Pancreas (tissue), 10 donors: ENCODE measurements at regions not wholly inside any gene's neighbourhood (a gene's known extent, or its start where the extent isn't known, plus 50 kb on each side); places are given as distances from the start of the nearest gene placed in this dataset.

Experiments
- ATAC-seq, 4 donors: fragments of 200-7000 bp; cut with Tn5 transposase; one replicate each; pipeline versions ENCODE4 v1.8.0 to v1.9.1; 2020; ENCODE audit warnings: mild to moderate bottlenecking in 4 of 4, moderate library complexity in 4 of 4
- DNase-seq, 6 donors: peaks; one replicate each; pipeline ENCODE4 v3.0.0-alpha.2; 2020
- FAIRE-seq: peaks from 2 replicates; lab custom pipeline; 2012; peaks lifted over from hg19 to GRCh38; lab: Jason Lieb, UNC
- H3K27ac ChIP-seq, 4 donors: fragments of 200-600 bp; sonication (generic); 1 replicate in 3 of 4; 2 replicates in 1 of 4; pipeline versions ENCODE4 v1.5.0 to v1.8.0; 2020
- H3K27me3 ChIP-seq, 4 donors: fragments of 200-600 bp; one replicate each; pipeline ENCODE4 v1.8.0; 2021
- H3K36me3 ChIP-seq, 3 donors: fragments of 200-600 bp; sonication (generic) in 1 of 3; one replicate each; pipeline versions ENCODE4 v1.5.0 to v1.8.0; 2020 to 2021
- H3K4me1 ChIP-seq, 3 donors: fragments of 200-600 bp; one replicate each; pipeline ENCODE4 v1.8.0; 2021
- H3K4me3 ChIP-seq, 4 donors: fragments of 200-600 bp; sonication (generic) in 2 of 4; one replicate each; pipeline versions ENCODE4 v1.5.0 to v1.8.0; 2020 to 2021
- H3K9me3 ChIP-seq, 4 donors: fragments of 200-600 bp; one replicate each; pipeline ENCODE4 v1.8.0; 2021
- CTCF ChIP-seq, 4 donors: fragments of 200-600 bp; sonication (generic) in 3 of 4; IDR thresholded peaks; one replicate each; pipeline versions ENCODE4 v1.5.0 to v1.8.0; 2021; ENCODE audit warnings: antibody characterized with exemption in 4 of 4
- WGBS, 2 donors: extraction: QIAGEN DNeasy Blood & Tissue Kit; methylation state at CpG; one replicate each; pipeline ENCODE4 v1.1.7; 2013; 5-methylcytosine and 5-hydroxymethylcytosine counted together
- intact Hi-C, 3 donors: fragments of 100-400 bp; cut with DNase I; formaldehyde crosslinking; loops; one replicate each; pipeline versions ENCODE4 v1.11.1 to v1.14.2; 2022
- donor health status: healthy with polysubstance abuse.
- donor health status: DM: no; HTN: no; CAD: no; lungs with moderate emphysema.
- donor health status: DM: no; HTN: no; CAD: no.
- donor health status: control.
- donor health status: control.
- donor health status: Bipolar disorder and iron deficiency.
- donor health status: DM: yes; HTN: yes; CAD: no.
- donor health status: DM: no; HTN: no; CAD: no.
- donor health status: DM: no; HTN: no; CAD: no.
- donor health status: DM: yes; HTN: yes; CAD: no.

GRCh38 chr18:42228581-42228980, 273.5 kb downstream of the PIK3C3 start:
- no peak overlapping the region for H3K4me3 ChIP-seq
- H3K36me3 ChIP-seq: no peaks in the 10 kb centered on the region
- no peak for TF ChIP-seq CTCF (IDR thresholded peaks at IDR 0.05)
- no peaks in the 10 kb centered on the region for H3K4me1 ChIP-seq
- intact Hi-C loops: no loop called here
- no peaks in the 10 kb centered on the region for H3K27me3 ChIP-seq
- ATAC-seq (no peak), FAIRE-seq (no peak), DNase-seq (no peak)
- no peaks in the 10 kb centered on the region for H3K9me3 ChIP-seq
- H3K27ac ChIP-seq: no peak overlapping the region
- WGBS, 2 donors: 51 to 66% methylated on average over 1 of the region's 1 CpG

- WGBS, 2 donors: 73 to 87% methylated on average over 2 of the region's 2 CpGs
- no peak for ATAC-seq
- Histone ChIP-seq H3K4me1 (no peaks in the 10 kb centered on the region), H3K36me3 (no peaks in the 10 kb centered on the region), H3K27me3 (no peaks in the 10 kb centered on the region), H3K4me3 (no peak overlapping the region), H3K27ac (no peak overlapping the region), H3K9me3 (no peaks in the 10 kb centered on the region)
- no peak for TF ChIP-seq CTCF (IDR thresholded peaks at IDR 0.05)
- no peak for DNase-seq
- intact Hi-C loops: no loop called here
- FAIRE-seq: no peak
These were observed 274.5 kb downstream of the PIK3C3 start for GRCh38 chr18:42229211-42230210.

- no peaks in the 10 kb centered on the region for H3K27me3 ChIP-seq
- FAIRE-seq (no peak), DNase-seq (no peak), ATAC-seq (no peak)
- H3K36me3 ChIP-seq: no peaks in the 10 kb centered on the region
- no peak overlapping the region for H3K27ac ChIP-seq
- no peaks in the 10 kb centered on the region for H3K9me3 ChIP-seq
- 20 to 31% methylated on average over 2 of the region's 2 CpGs for WGBS, 2 donors
- intact Hi-C loops: no loop called here
- H3K4me3 ChIP-seq: no peak overlapping the region
- H3K4me1 ChIP-seq: no peaks in the 10 kb centered on the region
- no peak for TF ChIP-seq CTCF (IDR thresholded peaks at IDR 0.05)
These were observed 275.6 kb downstream of the PIK3C3 start for GRCh38 chr18:42230636-42231035.

- ATAC-seq (no peak), FAIRE-seq (no peak), DNase-seq (no peak)
- Histone ChIP-seq H3K9me3 (no peaks in the 10 kb centered on the region), H3K4me3 (no peak overlapping the region), H3K27me3 (no peaks in the 10 kb centered on the region), H3K27ac (no peak overlapping the region), H3K36me3 (no peaks in the 10 kb centered on the region), H3K4me1 (no peaks in the 10 kb centered on the region)
- intact Hi-C loops: no loop called here
- TF ChIP-seq CTCF (IDR thresholded peaks at IDR 0.05): no peak
These were observed 276.2 kb downstream of the PIK3C3 start for GRCh38 chr18:42231284-42231683.

- intact Hi-C loops: no loop called here
These were observed 276.8 kb downstream of the PIK3C3 start for GRCh38 chr18:42231796-42232195.

More at GRCh38 chr18:42231796-42232195, 276.8 kb downstream of the PIK3C3 start:
- H3K36me3 ChIP-seq: no peaks in the 10 kb centered on the region
- H3K27ac ChIP-seq: no peak overlapping the region
- no peak for FAIRE-seq
- no peaks in the 10 kb centered on the region for H3K27me3 ChIP-seq
- no peak for ATAC-seq
- no peak overlapping the region for H3K4me3 ChIP-seq
- no peak for TF ChIP-seq CTCF (IDR thresholded peaks at IDR 0.05)
- no peaks in the 10 kb centered on the region for H3K9me3 ChIP-seq
- no peaks in the 10 kb centered on the region for H3K4me1 ChIP-seq
- no peak for DNase-seq
- 60 to 71% methylated on average over 2 of the region's 2 CpGs for WGBS, 2 donors
